ENCODE measurements at regions not wholly inside any gene's neighbourhood (a gene's known extent, or its start where the extent isn't known, plus 50 kb on each side); places are given as distances from the start of the nearest gene placed in this dataset.

- no peak for DNase-seq (ENCODE audit: low spot score)
Measured at GRCh38 chr5:106880656-106881055, 790.1 kb downstream of the EFNA5 start.

- no peak for DNase-seq (ENCODE audit: low spot score)
Measured at GRCh38 chr5:106877881-106878280, 792.9 kb downstream of the EFNA5 start.

GRCh38 chr5:106876665-106877194 lies 794.0 kb downstream of the EFNA5 start:
- DNase-seq (ENCODE audit: low spot score): no peak

GRCh38 chr5:106876298-106876622 lies 794.5 kb downstream of the EFNA5 start:
- DNase-seq (ENCODE audit: low spot score): no peak

- DNase-seq (ENCODE audit: low spot score): no peak
Measured at GRCh38 chr5:106875591-106876297, 795.0 kb downstream of the EFNA5 start.

- DNase-seq (ENCODE audit: low spot score): no peak
Measured at GRCh38 chr5:106874974-106875373, 795.8 kb downstream of the EFNA5 start.

GRCh38 chr5:106874531-106874930 lies 796.2 kb downstream of the EFNA5 start:
- DNase-seq (ENCODE audit: low spot score): no peak

GRCh38 chr5:106873568-106873967 lies 797.2 kb downstream of the EFNA5 start:
- no peak for DNase-seq (ENCODE audit: low spot score)

GRCh38 chr5:106865279-106865678 lies 805.5 kb downstream of the EFNA5 start:
- DNase-seq (ENCODE audit: low spot score): no peak

GRCh38 chr5:106862450-106863193 lies 808.1 kb downstream of the EFNA5 start:
- no peak for DNase-seq (ENCODE audit: low spot score)

- no peak for DNase-seq (ENCODE audit: low spot score)
Measured at GRCh38 chr5:106860398-106861044, 810.2 kb downstream of the EFNA5 start.

- DNase-seq (ENCODE audit: low spot score): no peak
Measured at GRCh38 chr5:106858616-106859015, 812.1 kb downstream of the EFNA5 start.

- DNase-seq (ENCODE audit: low spot score): no peak
Measured at GRCh38 chr5:106854922-106855321, 815.8 kb downstream of the EFNA5 start.

- DNase-seq (ENCODE audit: low spot score): no peak
Measured at GRCh38 chr5:106854105-106854687, 816.5 kb downstream of the EFNA5 start.

- DNase-seq (ENCODE audit: low spot score): no peak
Measured at GRCh38 chr5:106853266-106853665, 817.5 kb downstream of the EFNA5 start.

- DNase-seq (ENCODE audit: low spot score): no peak
Measured at GRCh38 chr5:106849266-106849665, 821.5 kb downstream of the EFNA5 start.

GRCh38 chr5:106843812-106844416 lies 826.8 kb downstream of the EFNA5 start:
- DNase-seq (ENCODE audit: low spot score): no peak

GRCh38 chr5:106833517-106833916 lies 837.2 kb downstream of the EFNA5 start:
- no peak for DNase-seq (ENCODE audit: low spot score)

GRCh38 chr5:106827061-106827460 lies 843.7 kb downstream of the EFNA5 start:
- DNase-seq (ENCODE audit: low spot score): no peak

- DNase-seq (ENCODE audit: low spot score): no peak
Measured at GRCh38 chr5:106825374-106825773, 845.4 kb downstream of the EFNA5 start.

- DNase-seq (ENCODE audit: low spot score): no peak
Measured at GRCh38 chr5:106822851-106823250, 847.9 kb downstream of the EFNA5 start.

GRCh38 chr5:106818552-106818951 lies 852.2 kb downstream of the EFNA5 start:
- DNase-seq (ENCODE audit: low spot score): no peak

All from hematopoietic multipotent progenitor cell treated with erythropoietin and hydrocortisone succinate and interleukin-3 and kit ligand, for 17 days (in vitro differentiated cells).